C4-2B (cell line): ENCODE measurements at regions not wholly inside any gene's neighbourhood (a gene's known extent, or its start where the extent isn't known, plus 50 kb on each side); places are given as distances from the start of the nearest gene placed in this dataset.

Experiments
- CTCF ChIP-seq: fragments of 450-650 bp; conservative IDR thresholded peaks from 2 replicates; pipeline ENCODE4 v1.5.1; 2017; ENCODE audit warnings: mild to moderate bottlenecking
- ZFX ChIP-seq: fragments of 450-650 bp; IDR thresholded peaks from 2 replicates; pipeline ENCODE4 v1.6.1; 2017

- TF ChIP-seq CTCF (no peak), ZFX (no peak)
These were observed 546.0 kb upstream of the NR2F2 start for GRCh38 chr15:95784508-95784907.
